ENCODE measurements at regions not wholly inside any gene's neighbourhood (a gene's known extent, or its start where the extent isn't known, plus 50 kb on each side); places are given as distances from the start of the nearest gene placed in this dataset.
"Not testable (repeated sequence)": the region's sequence is repeated elsewhere in the genome, so short reads cannot be mapped to it uniquely, and the experiment has no call there.

GRCh38 chr7:149930374-149931068 lies 56.8 kb downstream of the ATP6V0E2 start:
- intact Hi-C loops (cut with micrococcal nuclease; ENCODE audit: unreplicated experiment); H3K4me3 ChIP-seq (ENCODE audit: low read depth, low read length); H3K36me3 ChIP-seq (ENCODE audit: control insufficient read depth, insufficient read depth, low read length); DNase-seq; BruUV-seq (replicated peaks); H3K4me3 Mint-ChIP-seq (ENCODE audit: unreplicated experiment); H3K4me1 Mint-ChIP-seq (ENCODE audit: low read depth, unreplicated experiment); H3K9me3 ChIP-seq; H3K4me1 ChIP-seq; H3K36me3 Mint-ChIP-seq (ENCODE audit: insufficient read depth, unreplicated experiment); CTCF ChIA-PET; H3K27ac Mint-ChIP-seq (ENCODE audit: unreplicated experiment); H3K9me3 Mint-ChIP-seq (ENCODE audit: unreplicated experiment); H3K27me3 ChIP-seq (replicated peaks; ENCODE audit: control insufficient read depth, insufficient read depth, low read length); H3K27me3 Mint-ChIP-seq (ENCODE audit: insufficient read depth, unreplicated experiment); POLR2A ChIA-PET: not testable (repeated sequence)

GRCh38 chr7:149933776-149934175 lies 60.0 kb downstream of the ATP6V0E2 start:
- H3K9me3 Mint-ChIP-seq (ENCODE audit: unreplicated experiment); BruUV-seq (replicated peaks); H3K36me3 Mint-ChIP-seq (ENCODE audit: insufficient read depth, unreplicated experiment); H3K4me3 Mint-ChIP-seq (ENCODE audit: unreplicated experiment); H3K4me1 ChIP-seq; H3K9me3 ChIP-seq; H3K4me1 Mint-ChIP-seq (ENCODE audit: low read depth, unreplicated experiment); H3K27ac Mint-ChIP-seq (ENCODE audit: unreplicated experiment); H3K27me3 Mint-ChIP-seq (ENCODE audit: insufficient read depth, unreplicated experiment); CTCF ChIA-PET; POLR2A ChIA-PET; H3K4me3 ChIP-seq (ENCODE audit: low read depth, low read length); H3K27me3 ChIP-seq (replicated peaks; ENCODE audit: control insufficient read depth, insufficient read depth, low read length); intact Hi-C loops (cut with micrococcal nuclease; ENCODE audit: unreplicated experiment); H3K36me3 ChIP-seq (ENCODE audit: control insufficient read depth, insufficient read depth, low read length); DNase-seq: not testable (repeated sequence)

GRCh38 chr7:149947346-149947745 lies 73.6 kb downstream of the ATP6V0E2 start:
- H3K27me3 ChIP-seq (replicated peaks; ENCODE audit: control insufficient read depth, insufficient read depth, low read length); BruUV-seq (replicated peaks); DNase-seq; H3K9me3 Mint-ChIP-seq (ENCODE audit: unreplicated experiment); H3K4me3 ChIP-seq (ENCODE audit: low read depth, low read length); H3K27ac Mint-ChIP-seq (ENCODE audit: unreplicated experiment); H3K36me3 ChIP-seq (ENCODE audit: control insufficient read depth, insufficient read depth, low read length); CTCF ChIA-PET; H3K9me3 ChIP-seq; intact Hi-C loops (cut with micrococcal nuclease; ENCODE audit: unreplicated experiment); H3K4me1 Mint-ChIP-seq (ENCODE audit: low read depth, unreplicated experiment); H3K4me1 ChIP-seq; H3K36me3 Mint-ChIP-seq (ENCODE audit: insufficient read depth, unreplicated experiment); H3K4me3 Mint-ChIP-seq (ENCODE audit: unreplicated experiment); POLR2A ChIA-PET: not testable (repeated sequence)
- peaks cover 16% of the 10 kb centered on the region for H3K27me3 Mint-ChIP-seq (ENCODE audit: insufficient read depth, unreplicated experiment)

GRCh38 chr7:149948444-149948843 lies 74.7 kb downstream of the ATP6V0E2 start:
- H3K27ac Mint-ChIP-seq (ENCODE audit: unreplicated experiment); H3K4me1 Mint-ChIP-seq (ENCODE audit: low read depth, unreplicated experiment); POLR2A ChIA-PET; BruUV-seq (replicated peaks); H3K4me3 Mint-ChIP-seq (ENCODE audit: unreplicated experiment); DNase-seq; H3K4me3 ChIP-seq (ENCODE audit: low read depth, low read length); H3K4me1 ChIP-seq; CTCF ChIA-PET; H3K36me3 Mint-ChIP-seq (ENCODE audit: insufficient read depth, unreplicated experiment); H3K9me3 Mint-ChIP-seq (ENCODE audit: unreplicated experiment); H3K9me3 ChIP-seq; H3K27me3 ChIP-seq (replicated peaks; ENCODE audit: control insufficient read depth, insufficient read depth, low read length); intact Hi-C loops (cut with micrococcal nuclease; ENCODE audit: unreplicated experiment); H3K36me3 ChIP-seq (ENCODE audit: control insufficient read depth, insufficient read depth, low read length): not testable (repeated sequence)
- H3K27me3 Mint-ChIP-seq (ENCODE audit: insufficient read depth, unreplicated experiment), result peaks cover 16% of the 10 kb centered on the region

GRCh38 chr7:149949863-149950577 lies 76.3 kb downstream of the ATP6V0E2 start:
- CTCF ChIA-PET; H3K4me3 ChIP-seq (ENCODE audit: low read depth, low read length); H3K4me1 Mint-ChIP-seq (ENCODE audit: low read depth, unreplicated experiment); POLR2A ChIA-PET; H3K27ac Mint-ChIP-seq (ENCODE audit: unreplicated experiment); H3K36me3 Mint-ChIP-seq (ENCODE audit: insufficient read depth, unreplicated experiment); H3K4me1 ChIP-seq; BruUV-seq (replicated peaks); intact Hi-C loops (cut with micrococcal nuclease; ENCODE audit: unreplicated experiment); H3K36me3 ChIP-seq (ENCODE audit: control insufficient read depth, insufficient read depth, low read length); DNase-seq; H3K27me3 ChIP-seq (replicated peaks; ENCODE audit: control insufficient read depth, insufficient read depth, low read length); H3K9me3 Mint-ChIP-seq (ENCODE audit: unreplicated experiment); H3K9me3 ChIP-seq; H3K4me3 Mint-ChIP-seq (ENCODE audit: unreplicated experiment): not testable (repeated sequence)
- peaks cover 12% of the 10 kb centered on the region for H3K27me3 Mint-ChIP-seq (ENCODE audit: insufficient read depth, unreplicated experiment)

GRCh38 chr7:149950578-149950924 lies 76.8 kb downstream of the ATP6V0E2 start:
- H3K27me3 Mint-ChIP-seq (ENCODE audit: insufficient read depth, unreplicated experiment); DNase-seq; H3K36me3 Mint-ChIP-seq (ENCODE audit: insufficient read depth, unreplicated experiment); H3K4me3 ChIP-seq (ENCODE audit: low read depth, low read length); H3K27me3 ChIP-seq (replicated peaks; ENCODE audit: control insufficient read depth, insufficient read depth, low read length); H3K27ac Mint-ChIP-seq (ENCODE audit: unreplicated experiment); intact Hi-C loops (cut with micrococcal nuclease; ENCODE audit: unreplicated experiment); H3K4me1 ChIP-seq; CTCF ChIA-PET; H3K9me3 ChIP-seq; POLR2A ChIA-PET; H3K4me1 Mint-ChIP-seq (ENCODE audit: low read depth, unreplicated experiment); H3K9me3 Mint-ChIP-seq (ENCODE audit: unreplicated experiment); BruUV-seq (replicated peaks); H3K4me3 Mint-ChIP-seq (ENCODE audit: unreplicated experiment); H3K36me3 ChIP-seq (ENCODE audit: control insufficient read depth, insufficient read depth, low read length): not testable (repeated sequence)

- intact Hi-C loops (cut with micrococcal nuclease; ENCODE audit: unreplicated experiment); H3K9me3 Mint-ChIP-seq (ENCODE audit: unreplicated experiment); H3K4me3 ChIP-seq (ENCODE audit: low read depth, low read length); H3K4me1 ChIP-seq; H3K9me3 ChIP-seq; H3K27ac Mint-ChIP-seq (ENCODE audit: unreplicated experiment); H3K27me3 Mint-ChIP-seq (ENCODE audit: insufficient read depth, unreplicated experiment); H3K4me1 Mint-ChIP-seq (ENCODE audit: low read depth, unreplicated experiment); H3K4me3 Mint-ChIP-seq (ENCODE audit: unreplicated experiment); H3K36me3 Mint-ChIP-seq (ENCODE audit: insufficient read depth, unreplicated experiment); H3K27me3 ChIP-seq (replicated peaks; ENCODE audit: control insufficient read depth, insufficient read depth, low read length); CTCF ChIA-PET; BruUV-seq (replicated peaks); DNase-seq; H3K36me3 ChIP-seq (ENCODE audit: control insufficient read depth, insufficient read depth, low read length); POLR2A ChIA-PET: not testable (repeated sequence)
Measured at GRCh38 chr7:149951579-149951978, 77.8 kb downstream of the ATP6V0E2 start.

All from Caco-2 (cell line).